ENCODE measurements at regions not wholly inside any gene's neighbourhood (a gene's known extent, or its start where the extent isn't known, plus 50 kb on each side); places are given as distances from the start of the nearest gene placed in this dataset.

DNA sequence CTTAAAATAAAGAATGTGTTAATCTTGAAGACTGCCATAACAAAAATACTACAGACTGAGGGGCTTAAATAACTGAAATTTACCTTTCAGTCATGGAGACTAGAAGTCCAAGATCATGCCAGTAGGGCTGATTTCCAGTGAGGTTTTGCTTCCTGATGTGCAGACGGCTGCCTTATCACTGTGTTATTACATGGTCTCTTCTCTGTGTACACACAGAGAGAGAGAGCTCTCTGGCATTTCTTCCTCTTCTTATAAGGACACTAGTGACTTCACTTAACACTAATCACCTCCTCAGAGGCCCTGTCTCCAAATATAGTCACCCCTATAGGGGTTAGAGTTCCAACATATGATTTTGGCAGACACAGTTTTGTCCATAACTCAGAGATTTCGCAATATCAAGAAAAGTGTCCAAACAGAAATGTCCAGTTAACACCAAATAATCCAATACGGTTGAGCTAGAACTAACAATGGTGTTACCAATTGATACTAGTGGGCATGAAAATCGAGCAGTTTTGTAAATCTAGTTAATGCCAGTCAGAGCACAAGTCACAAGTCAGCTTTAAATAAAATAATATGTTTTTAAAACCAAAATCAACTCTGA is 399.8 kb downstream of the ADCYAP1 start:
- TF ChIP-seq, protein P1, sequence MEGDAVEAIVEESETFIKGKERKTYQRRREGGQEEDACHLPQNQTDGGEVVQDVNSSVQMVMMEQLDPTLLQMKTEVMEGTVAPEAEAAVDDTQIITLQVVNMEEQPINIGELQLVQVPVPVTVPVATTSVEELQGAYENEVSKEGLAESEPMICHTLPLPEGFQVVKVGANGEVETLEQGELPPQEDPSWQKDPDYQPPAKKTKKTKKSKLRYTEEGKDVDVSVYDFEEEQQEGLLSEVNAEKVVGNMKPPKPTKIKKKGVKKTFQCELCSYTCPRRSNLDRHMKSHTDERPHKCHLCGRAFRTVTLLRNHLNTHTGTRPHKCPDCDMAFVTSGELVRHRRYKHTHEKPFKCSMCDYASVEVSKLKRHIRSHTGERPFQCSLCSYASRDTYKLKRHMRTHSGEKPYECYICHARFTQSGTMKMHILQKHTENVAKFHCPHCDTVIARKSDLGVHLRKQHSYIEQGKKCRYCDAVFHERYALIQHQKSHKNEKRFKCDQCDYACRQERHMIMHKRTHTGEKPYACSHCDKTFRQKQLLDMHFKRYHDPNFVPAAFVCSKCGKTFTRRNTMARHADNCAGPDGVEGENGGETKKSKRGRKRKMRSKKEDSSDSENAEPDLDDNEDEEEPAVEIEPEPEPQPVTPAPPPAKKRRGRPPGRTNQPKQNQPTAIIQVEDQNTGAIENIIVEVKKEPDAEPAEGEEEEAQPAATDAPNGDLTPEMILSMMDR (IDR thresholded peaks at IDR 0.05), result no peak
- TF ChIP-seq POLR2A (IDR thresholded peaks at IDR 0.05) (no peak), POLR2AphosphoS5 (IDR thresholded peaks at IDR 0.05) (no peak), EP300 (IDR thresholded peaks at IDR 0.05) (no peak)

All from stomach (tissue), 4 donors.